Fibroblast of lung (primary cell): ENCODE measurements at regions not wholly inside any gene's neighbourhood (a gene's known extent, or its start where the extent isn't known, plus 50 kb on each side); places are given as distances from the start of the nearest gene placed in this dataset.
"Not testable (repeated sequence)": the region's sequence is repeated elsewhere in the genome, so short reads cannot be mapped to it uniquely, and the experiment has no call there.

Experiments
- CTCF ChIP-seq, 2 donors: IDR thresholded peaks in 1 of 2; conservative IDR thresholded peaks in 1 of 2; 1 replicate in 1 of 2; 2 replicates in 1 of 2; pipeline ENCODE4 v1.5.1; 2011 to 2012; ENCODE audit warnings: low read length in 2 of 2, control low read depth in 1 of 2, inconsistent platforms in 1 of 2, low read depth in 1 of 2, mild to moderate bottlenecking in 1 of 2
- EZH2 ChIP-seq: IDR thresholded peaks from 2 replicates; pipeline ENCODE4 v1.5.1; 2012; ENCODE audit warnings: low read length, control low read depth, mild to moderate bottlenecking; ENCODE audit errors: missing control alignments

DNA sequence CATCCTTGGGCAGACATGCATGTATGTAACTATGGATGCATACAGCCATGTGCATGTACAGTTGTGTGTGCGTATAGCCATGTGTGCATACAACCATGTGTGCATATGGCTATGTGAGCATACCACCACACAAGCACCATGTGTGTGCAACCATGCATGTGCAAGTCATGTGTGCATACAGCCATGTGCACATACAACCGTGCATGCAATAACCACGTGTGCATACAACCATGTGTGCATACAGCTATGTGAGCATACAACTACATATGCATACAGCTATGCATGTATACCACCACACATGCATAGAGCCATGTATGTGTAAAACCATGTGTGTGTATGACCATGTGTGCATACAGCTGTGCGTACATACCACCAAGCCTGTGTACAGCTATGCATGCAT, 185.7 kb downstream of the BANP start:
- not testable (repeated sequence) for TF ChIP-seq CTCF (conservative IDR thresholded peaks at IDR 0.05 in 1 of 2, IDR thresholded peaks at IDR 0.05 in 1 of 2; ENCODE audit: low read depth in 1 of 2, low read length in 2 of 2); EZH2
